ENCODE measurements at regions not wholly inside any gene's neighbourhood (a gene's known extent, or its start where the extent isn't known, plus 50 kb on each side); places are given as distances from the start of the nearest gene placed in this dataset.

DNA sequence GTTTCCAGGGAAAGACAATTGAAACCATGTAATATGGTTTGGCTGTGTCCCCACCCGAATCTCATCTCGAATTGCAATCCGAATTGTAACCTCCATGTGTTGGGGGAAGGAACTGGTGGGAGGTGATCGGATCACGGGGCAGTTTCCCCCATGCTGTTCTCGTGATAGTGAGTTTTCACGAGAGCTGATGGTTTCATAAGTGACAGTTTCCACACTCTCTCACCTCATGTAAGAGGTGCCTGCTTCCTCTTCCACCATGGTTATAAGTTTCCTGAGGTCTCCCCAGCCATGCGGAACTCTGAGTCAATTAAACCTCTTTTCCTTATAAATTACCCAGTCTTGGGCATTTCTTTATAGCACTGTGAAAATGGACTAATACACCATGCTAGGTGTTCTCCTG, 148.3 kb upstream of the CADM1 start:
- no peak for TF ChIP-seq POLR2A (IDR thresholded peaks at IDR 0.05; ENCODE audit: low read length)
- TF ChIP-seq GATA1 (IDR thresholded peaks at IDR 0.05; ENCODE audit: low read depth, low read length): no peak

Data from erythroblast (primary cell).